MCF 10A (cell line): ENCODE measurements at regions not wholly inside any gene's neighbourhood (a gene's known extent, or its start where the extent isn't known, plus 50 kb on each side); places are given as distances from the start of the nearest gene placed in this dataset.

Source experiments
- BruUV-seq: library from RNA; stranded (reverse); fragments of 400-500 nt; replicated peaks from 2 replicates; lab custom pipeline; 2021; lab: Mats Ljungman, UMichigan
- CTCF ChIA-PET: fragments of 300-600 bp; sonication (Branson Sonifier 250); formaldehyde crosslinking; extraction: SDS; loops from one replicate; lab custom pipeline; 2021; ENCODE audit warnings: antibody characterized with exemption, inconsistent platforms; lab: Yijun Ruan, JAX
- POLR2A ChIA-PET: fragments of 300-600, 350-650 bp; sonication (Branson Sonifier 250); formaldehyde crosslinking; extraction: SDS; loops from one replicate; lab custom pipeline; 2020; ENCODE audit warnings: antibody characterized with exemption, inconsistent platforms; lab: Yijun Ruan, JAX
- DNase-seq: peaks from one replicate; pipeline ENCODE4 v3.0.0-alpha.2; 2018; ENCODE audit not compliant: unreplicated experiment
- H3K27ac Mint-ChIP-seq: one replicate; pipeline ENCODE4 v1.8.0; 2022; ENCODE audit warnings: mild to moderate bottlenecking, low read depth, mixed read lengths; ENCODE audit not compliant: unreplicated experiment
- H3K27me3 Mint-ChIP-seq: one replicate; pipeline ENCODE4 v1.8.0; 2022; ENCODE audit warnings: mixed read lengths; ENCODE audit not compliant: insufficient read depth, unreplicated experiment
- H3K36me3 Mint-ChIP-seq: one replicate; pipeline ENCODE4 v1.8.0; 2022; ENCODE audit warnings: mild to moderate bottlenecking, moderate library complexity, mixed read lengths; ENCODE audit not compliant: insufficient read depth, unreplicated experiment
- H3K4me1 Mint-ChIP-seq: one replicate; pipeline ENCODE4 v1.8.0; 2022; ENCODE audit warnings: mixed read lengths; ENCODE audit not compliant: insufficient read depth, unreplicated experiment
- H3K4me3 Mint-ChIP-seq: one replicate; pipeline ENCODE4 v1.8.0; 2022; ENCODE audit warnings: mild to moderate bottlenecking, moderate library complexity, mixed read lengths; ENCODE audit not compliant: unreplicated experiment
- H3K9me3 Mint-ChIP-seq: one replicate; pipeline ENCODE4 v1.8.0; 2022; ENCODE audit warnings: mixed read lengths; ENCODE audit not compliant: unreplicated experiment
- CTCF ChIP-seq: fragments of 200-600 bp; IDR thresholded peaks from one replicate; pipeline ENCODE4 v1.8.0; 2022; ENCODE audit warnings: antibody characterized with exemption, mild to moderate bottlenecking; ENCODE audit not compliant: unreplicated experiment
- intact Hi-C: fragments of 100-400 bp; cut with micrococcal nuclease; formaldehyde crosslinking; loops from 2 replicates; pipeline ENCODE4 v1.14.1; 2022

GRCh38 chr4:18406264-18406663, 384.7 kb upstream of the LCORL start:
- no peak for TF ChIP-seq CTCF
- Mint-ChIP-seq H3K27me3 (no peaks in the 10 kb centered on the region), H3K36me3 (no peaks in the 10 kb centered on the region), H3K9me3 (no peaks in the 10 kb centered on the region), H3K27ac (no peak overlapping the region), H3K4me3 (no peak overlapping the region), H3K4me1 (no peaks in the 10 kb centered on the region)
- intact Hi-C loops = no loop called here
- no TSS peak for BruUV-seq
- CTCF ChIA-PET = interaction anchor here (0.6 to 1.2 kb wide), 2 partner anchors 30 to 590 kb away, joined by 3 read pairs; no protein-coding TSS in a partner anchor
- DNase-seq = no peak
- POLR2A ChIA-PET = interaction anchor here (0.6 to 1.0 kb wide), 2 partner anchors 16 to 936 kb away, joined by 3 to 4 read pairs; no protein-coding TSS in a partner anchor

- no peak for DNase-seq
- no peak for TF ChIP-seq CTCF
- intact Hi-C loops = no loop called here
- no TSS peak for BruUV-seq
- CTCF ChIA-PET = no interaction called here
- POLR2A ChIA-PET = no interaction called here
- no peaks in the 10 kb centered on the region for H3K27me3 Mint-ChIP-seq
- H3K4me1 Mint-ChIP-seq = no peaks in the 10 kb centered on the region
- H3K27ac Mint-ChIP-seq = no peak overlapping the region
- H3K9me3 Mint-ChIP-seq = no peaks in the 10 kb centered on the region
- H3K36me3 Mint-ChIP-seq = no peaks in the 10 kb centered on the region
- H3K4me3 Mint-ChIP-seq = no peak overlapping the region
Measured at GRCh38 chr4:18405054-18405453, 383.5 kb upstream of the LCORL start.

- ChIA-PET POLR2A (no interaction called here), CTCF (no interaction called here)
- Mint-ChIP-seq H3K9me3 (no peaks in the 10 kb centered on the region), H3K4me1 (no peaks in the 10 kb centered on the region), H3K27me3 (no peaks in the 10 kb centered on the region), H3K27ac (no peak overlapping the region), H3K36me3 (no peaks in the 10 kb centered on the region), H3K4me3 (no peak overlapping the region)
- intact Hi-C loops = no loop called here
- no peak for DNase-seq
- no peak for TF ChIP-seq CTCF
- BruUV-seq = no TSS peak
Measured at GRCh38 chr4:18404642-18405041, 383.1 kb upstream of the LCORL start.

- Mint-ChIP-seq H3K36me3 (no peaks in the 10 kb centered on the region), H3K27ac (no peak overlapping the region), H3K27me3 (no peaks in the 10 kb centered on the region), H3K4me1 (no peaks in the 10 kb centered on the region), H3K4me3 (no peak overlapping the region), H3K9me3 (no peaks in the 10 kb centered on the region)
- ChIA-PET CTCF (no interaction called here), POLR2A (no interaction called here)
- TF ChIP-seq CTCF = no peak
- DNase-seq = no peak
- BruUV-seq = no TSS peak
- intact Hi-C loops = no loop called here
Measured at GRCh38 chr4:18403327-18403726, 381.8 kb upstream of the LCORL start.
